H7 (cell line): ENCODE measurements at regions not wholly inside any gene's neighbourhood (a gene's known extent, or its start where the extent isn't known, plus 50 kb on each side); places are given as distances from the start of the nearest gene placed in this dataset.

Experiments used
- DNase-seq: peaks from one replicate; pipeline ENCODE4 v3.0.0; 2012
- H3K27me3 ChIP-seq: 2 replicates; pipeline ENCODE4 v1.6.0; 2011; ENCODE audit warnings: mild to moderate bottlenecking, low read length; ENCODE audit not compliant: control insufficient read depth, insufficient read depth
- H3K36me3 ChIP-seq: replicated peaks from 2 replicates; pipeline ENCODE4 v1.5.1; 2011; ENCODE audit warnings: low read length; ENCODE audit not compliant: control insufficient read depth, insufficient read depth
- H3K4me3 ChIP-seq: 2 replicates; pipeline ENCODE4 v1.5.1; 2011; ENCODE audit warnings: low read depth, mild to moderate bottlenecking, control low read depth, low read length, moderate library complexity; ENCODE audit not compliant: insufficient read depth

- Histone ChIP-seq H3K4me3 (no peak overlapping the region), H3K36me3 (no peaks in the 10 kb centered on the region), H3K27me3 (no peaks in the 10 kb centered on the region)
- no peak for DNase-seq
Observed at GRCh38 chr5:57577432-57578175, 95.0 kb upstream of the ACTBL2 start.

GRCh38 chr5:57576317-57576716, 93.7 kb upstream of the ACTBL2 start:
- Histone ChIP-seq H3K4me3 (no peak overlapping the region), H3K36me3 (no peaks in the 10 kb centered on the region), H3K27me3 (no peaks in the 10 kb centered on the region)
- DNase-seq = no peak

GRCh38 chr5:57575839-57576238, 93.2 kb upstream of the ACTBL2 start:
- H3K36me3 ChIP-seq = no peaks in the 10 kb centered on the region
- no peak overlapping the region for H3K4me3 ChIP-seq
- H3K27me3 ChIP-seq = no peaks in the 10 kb centered on the region
- DNase-seq = no peak

- no peak overlapping the region for H3K4me3 ChIP-seq
- H3K27me3 ChIP-seq = no peaks in the 10 kb centered on the region
- DNase-seq = no peak
- no peaks in the 10 kb centered on the region for H3K36me3 ChIP-seq
Observed at GRCh38 chr5:57572461-57572860, 89.8 kb upstream of the ACTBL2 start.

GRCh38 chr5:57569601-57570000, 87.0 kb upstream of the ACTBL2 start:
- DNase-seq = no peak
- Histone ChIP-seq H3K4me3 (no peak overlapping the region), H3K36me3 (no peaks in the 10 kb centered on the region), H3K27me3 (no peaks in the 10 kb centered on the region)

GRCh38 chr5:57568136-57568535, 85.5 kb upstream of the ACTBL2 start:
- Histone ChIP-seq H3K36me3 (no peaks in the 10 kb centered on the region), H3K27me3 (no peaks in the 10 kb centered on the region), H3K4me3 (no peak overlapping the region)
- DNase-seq = no peak

GRCh38 chr5:57566914-57567313, 84.3 kb upstream of the ACTBL2 start:
- no peak for DNase-seq
- no peaks in the 10 kb centered on the region for H3K27me3 ChIP-seq
- no peak overlapping the region for H3K4me3 ChIP-seq
- no peaks in the 10 kb centered on the region for H3K36me3 ChIP-seq

GRCh38 chr5:57561231-57561842, 78.7 kb upstream of the ACTBL2 start:
- H3K4me3 ChIP-seq = no peak overlapping the region
- H3K36me3 ChIP-seq = no peaks in the 10 kb centered on the region
- no peaks in the 10 kb centered on the region for H3K27me3 ChIP-seq
- DNase-seq = no peak

- Histone ChIP-seq H3K27me3 (no peaks in the 10 kb centered on the region), H3K36me3 (no peaks in the 10 kb centered on the region), H3K4me3 (no peak overlapping the region)
- no peak for DNase-seq
Observed at GRCh38 chr5:57559110-57559635, 76.6 kb upstream of the ACTBL2 start.

- Histone ChIP-seq H3K27me3 (no peaks in the 10 kb centered on the region), H3K4me3 (no peak overlapping the region), H3K36me3 (no peaks in the 10 kb centered on the region)
- DNase-seq = no peak
Observed at GRCh38 chr5:57552033-57552432, 69.4 kb upstream of the ACTBL2 start.

- no peak for DNase-seq
Observed at GRCh38 chr5:57551251-57551650, 68.6 kb upstream of the ACTBL2 start.

GRCh38 chr5:57550132-57550531, 67.5 kb upstream of the ACTBL2 start:
- H3K27me3 ChIP-seq = no peaks in the 10 kb centered on the region
- peak; percentile 13 for DNase-seq
- no peak overlapping the region for H3K4me3 ChIP-seq
- H3K36me3 ChIP-seq = no peaks in the 10 kb centered on the region

More at GRCh38 chr5:57551251-57551650, 68.6 kb upstream of the ACTBL2 start:
- H3K4me3 ChIP-seq = no peak overlapping the region
- no peaks in the 10 kb centered on the region for H3K27me3 ChIP-seq
- H3K36me3 ChIP-seq = no peaks in the 10 kb centered on the region

GRCh38 chr5:57549566-57549965, 67.0 kb upstream of the ACTBL2 start:
- Histone ChIP-seq H3K4me3 (no peak overlapping the region), H3K27me3 (no peaks in the 10 kb centered on the region), H3K36me3 (no peaks in the 10 kb centered on the region)
- DNase-seq = no peak

GRCh38 chr5:57540823-57541222, 58.2 kb upstream of the ACTBL2 start:
- no peak overlapping the region for H3K4me3 ChIP-seq
- H3K27me3 ChIP-seq = no peaks in the 10 kb centered on the region
- no peak for DNase-seq
- H3K36me3 ChIP-seq = no peaks in the 10 kb centered on the region

- no peaks in the 10 kb centered on the region for H3K36me3 ChIP-seq
- DNase-seq = no peak
- H3K4me3 ChIP-seq = no peak overlapping the region
- no peaks in the 10 kb centered on the region for H3K27me3 ChIP-seq
Observed at GRCh38 chr5:57539281-57539701, 56.7 kb upstream of the ACTBL2 start.
